CD4-positive, CD25-positive, alpha-beta regulatory T cell (primary cell): ENCODE measurements at regions not wholly inside any gene's neighbourhood (a gene's known extent, or its start where the extent isn't known, plus 50 kb on each side); places are given as distances from the start of the nearest gene placed in this dataset.

Source experiments
- ATAC-seq, 2 donors: fragments of 150-1000 bp; cut with Tn5 transposase; one replicate each; pipeline ENCODE4 v1.10.0; 2021; ENCODE audit warnings: low read depth in 2 of 2, moderate number of reproducible peaks in 2 of 2, moderate library complexity in 1 of 2
- DNase-seq, 3 donors: peaks; one replicate each; pipeline versions ENCODE4 v3.0.0 to v3.0.0-alpha.2; 2012 to 2022; ENCODE audit warnings: mixed read lengths in 1 of 3
- H3K27ac ChIP-seq: one replicate; pipeline ENCODE4 v1.7.0; 2013; ENCODE audit warnings: mild to moderate bottlenecking, low read length; ENCODE audit not compliant: insufficient read depth, poor library complexity, severe bottlenecking
- H3K27me3 ChIP-seq: one replicate; pipeline ENCODE4 v1.7.0; 2013; ENCODE audit warnings: low read length; ENCODE audit not compliant: control insufficient read depth, insufficient read depth
- H3K36me3 ChIP-seq: one replicate; pipeline ENCODE4 v1.7.0; 2013; ENCODE audit warnings: mild to moderate bottlenecking, low read length, moderate library complexity; ENCODE audit not compliant: control insufficient read depth, insufficient read depth
- H3K4me1 ChIP-seq: 2 replicates; pipeline ENCODE4 v1.7.0; 2013; ENCODE audit warnings: mild to moderate bottlenecking, low read length; ENCODE audit not compliant: insufficient read depth, control insufficient read depth, poor library complexity, severe bottlenecking
- H3K4me3 ChIP-seq: one replicate; pipeline ENCODE4 v1.7.0; 2013; ENCODE audit warnings: low read depth, mild to moderate bottlenecking, low read length, moderate library complexity
- H3K9me3 ChIP-seq, 2 experiments: 1 replicate in 1 of 2; 2 replicates in 1 of 2; pipeline ENCODE4 v1.7.0; 2013; ENCODE audit warnings: low read length in 2 of 2, mild to moderate bottlenecking in 1 of 2, moderate library complexity in 1 of 2; ENCODE audit not compliant: control insufficient read depth in 2 of 2
- H3K27ac Mint-ChIP-seq, 3 donors: one replicate each; pipeline ENCODE4 v1.8.0; 2020 to 2022; ENCODE audit warnings: mild to moderate bottlenecking in 3 of 3, mixed read lengths in 3 of 3, moderate library complexity in 2 of 3
- H3K27me3 Mint-ChIP-seq: one replicate; pipeline ENCODE4 v1.8.0; 2022; ENCODE audit warnings: mild to moderate bottlenecking, mixed read lengths
- H3K36me3 Mint-ChIP-seq: one replicate; pipeline ENCODE4 v1.8.0; 2020; ENCODE audit warnings: mixed read lengths
- H3K4me1 Mint-ChIP-seq, 4 donors: one replicate each; pipeline ENCODE4 v1.8.0; 2020 to 2022; ENCODE audit warnings: mixed read lengths in 4 of 4, mild to moderate bottlenecking in 1 of 4
- H3K4me3 Mint-ChIP-seq, 4 donors: one replicate each; pipeline ENCODE4 v1.8.0; 2020 to 2022; ENCODE audit warnings: mild to moderate bottlenecking in 4 of 4, mixed read lengths in 4 of 4, moderate library complexity in 3 of 4
- H3K9me3 Mint-ChIP-seq, 7 donors: one replicate each; pipeline ENCODE4 v1.8.0; 2020 to 2022; ENCODE audit warnings: mixed read lengths in 7 of 7, mild to moderate bottlenecking in 3 of 7, moderate library complexity in 2 of 7

DNA sequence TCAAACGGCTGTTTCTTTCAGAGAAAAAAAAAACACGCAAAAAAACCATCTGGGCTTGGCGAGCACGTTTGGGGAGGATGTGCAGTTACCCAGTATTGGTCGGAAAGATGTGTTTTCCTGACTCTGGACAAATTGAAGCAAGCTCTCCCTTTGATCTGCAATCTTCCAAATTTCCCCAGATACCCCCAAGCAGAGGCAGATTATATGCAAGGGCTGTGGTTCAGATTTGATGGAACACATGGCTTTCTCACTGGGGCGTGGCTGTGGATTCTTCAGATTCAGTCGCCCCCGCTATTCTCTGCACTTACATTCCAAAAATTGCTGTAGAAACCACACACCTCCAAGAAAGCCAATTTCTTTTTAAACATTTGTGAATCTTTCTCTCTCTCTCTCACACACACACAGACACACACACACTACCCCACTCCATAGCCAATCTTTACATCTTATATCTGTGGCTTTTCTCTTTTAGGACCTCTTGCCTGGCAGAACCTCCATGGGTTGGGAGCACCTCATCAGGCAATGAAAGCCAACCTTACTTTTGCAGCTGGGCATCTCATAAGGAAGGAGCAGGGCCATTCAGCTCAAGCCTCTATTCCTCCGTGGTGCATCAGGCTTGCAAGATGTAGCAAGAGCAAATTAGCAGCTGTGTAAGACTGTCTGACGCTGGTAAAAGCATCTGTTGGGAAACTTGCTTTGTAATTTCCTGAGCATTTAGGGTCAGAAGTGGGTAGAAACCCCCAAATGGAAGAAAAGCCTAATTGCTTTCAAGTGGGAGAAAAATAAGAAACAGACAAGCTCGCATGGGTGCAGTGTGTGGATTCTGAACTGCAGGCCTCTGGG lies 103.9 kb upstream of the FAM20A start:
- H3K9me3 Mint-ChIP-seq = peaks cover 0 to 4% (median 0%) of the 10 kb centered on the region in 7 donors
- H3K36me3 ChIP-seq = no peaks in the 10 kb centered on the region
- no peaks in the 10 kb centered on the region for H3K4me1 ChIP-seq
- H3K27ac Mint-ChIP-seq = no peak overlapping the region
- DNase-seq (no peak), ATAC-seq (no peak)
- no peak overlapping the region for H3K27ac ChIP-seq
- H3K27me3 Mint-ChIP-seq = peaks cover 4% of the 10 kb centered on the region
- H3K4me3 Mint-ChIP-seq = no peak overlapping the region
- no peaks in the 10 kb centered on the region for H3K9me3 ChIP-seq
- no peaks in the 10 kb centered on the region for H3K4me1 Mint-ChIP-seq
- no peaks in the 10 kb centered on the region for H3K36me3 Mint-ChIP-seq
- no peaks in the 10 kb centered on the region for H3K27me3 ChIP-seq
- H3K4me3 ChIP-seq = no peak overlapping the region

DNA sequence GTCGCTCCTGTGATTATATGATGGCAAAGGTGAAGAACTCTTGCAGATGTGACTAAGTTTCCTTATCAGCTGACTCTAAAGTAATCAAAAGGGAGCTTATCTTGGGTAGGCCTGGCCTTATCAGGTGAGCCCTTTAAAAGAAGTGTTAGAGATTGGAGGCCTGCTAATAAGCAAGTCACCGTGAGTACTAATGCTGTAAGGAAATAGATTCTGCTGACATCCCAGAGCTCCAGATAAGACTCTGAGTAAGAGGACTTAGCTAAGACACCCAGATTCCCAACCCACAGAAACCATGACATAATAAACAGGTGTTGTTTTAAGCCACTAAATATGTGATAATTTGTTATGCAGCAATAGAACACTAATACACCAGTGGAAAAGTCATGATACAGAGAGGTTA lies 99.9 kb upstream of the FAM20A start:
- no peaks in the 10 kb centered on the region for H3K36me3 ChIP-seq
- no peaks in the 10 kb centered on the region for H3K4me1 Mint-ChIP-seq
- no peaks in the 10 kb centered on the region for H3K27me3 ChIP-seq
- H3K36me3 Mint-ChIP-seq = no peaks in the 10 kb centered on the region
- H3K27ac Mint-ChIP-seq = no peak overlapping the region
- H3K27me3 Mint-ChIP-seq = peaks cover 10% of the 10 kb centered on the region
- H3K4me3 Mint-ChIP-seq = no peak overlapping the region
- H3K27ac ChIP-seq = no peak overlapping the region
- H3K9me3 Mint-ChIP-seq = peaks cover 0 to 4% (median 0%) of the 10 kb centered on the region in 7 donors
- H3K4me3 ChIP-seq = no peak overlapping the region
- no peak for DNase-seq
- H3K4me1 ChIP-seq = no peaks in the 10 kb centered on the region
- H3K9me3 ChIP-seq = no peaks in the 10 kb centered on the region
- ATAC-seq = no peak

DNA sequence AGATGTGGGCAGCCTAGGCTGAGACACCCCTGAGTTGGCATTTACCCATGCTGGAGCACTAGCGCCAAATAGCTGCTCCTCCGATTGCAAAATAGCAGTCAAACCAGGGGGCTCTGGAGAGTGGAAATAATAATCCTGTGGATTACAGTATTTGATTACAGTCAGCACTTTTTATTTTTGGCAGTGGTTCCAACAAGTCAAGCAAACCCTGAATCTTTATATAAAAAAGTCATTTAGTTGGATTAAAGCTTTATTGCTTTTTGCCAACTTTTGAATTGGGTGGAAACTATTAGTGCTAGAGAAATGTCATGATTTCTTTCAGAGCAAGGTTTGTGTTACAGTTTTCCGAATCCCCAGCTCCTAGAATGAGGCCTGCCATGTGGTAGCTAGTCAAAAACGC lies 99.3 kb upstream of the FAM20A start:
- H3K36me3 Mint-ChIP-seq = no peaks in the 10 kb centered on the region
- ATAC-seq (no peak), DNase-seq (no peak)
- Histone ChIP-seq H3K4me3 (no peak overlapping the region), H3K27ac (no peak overlapping the region), H3K27me3 (no peaks in the 10 kb centered on the region), H3K36me3 (no peaks in the 10 kb centered on the region), H3K4me1 (no peaks in the 10 kb centered on the region), H3K9me3 (no peaks in the 10 kb centered on the region)
- no peak overlapping the region for H3K27ac Mint-ChIP-seq
- peaks cover 0 to 5% (median 0%) of the 10 kb centered on the region in 4 donors for H3K4me1 Mint-ChIP-seq
- peaks cover 0 to 4% (median 0%) of the 10 kb centered on the region in 7 donors for H3K9me3 Mint-ChIP-seq
- no peak overlapping the region for H3K4me3 Mint-ChIP-seq
- H3K27me3 Mint-ChIP-seq = peaks cover 13% of the 10 kb centered on the region

DNA sequence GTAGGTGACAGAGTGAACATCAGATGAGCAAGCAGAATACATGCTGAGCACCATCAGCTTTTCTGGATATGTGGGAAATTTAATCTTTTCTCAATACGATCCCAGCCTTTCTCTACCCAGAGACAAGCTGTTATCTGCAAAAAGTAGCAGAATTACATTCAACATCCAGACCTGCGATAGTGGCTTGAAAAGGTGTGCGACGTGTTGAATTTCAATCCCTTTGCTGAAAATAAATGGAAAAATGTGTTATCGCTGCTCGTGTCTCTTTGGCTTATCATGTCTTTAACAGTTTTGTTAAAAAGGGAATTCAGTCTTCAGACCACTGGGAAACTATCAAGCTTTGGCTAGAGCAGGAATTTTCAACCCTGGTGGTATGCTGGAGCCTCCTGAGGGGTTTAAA lies 98.8 kb upstream of the FAM20A start:
- ATAC-seq (no peak), DNase-seq (no peak)
- peaks cover 0 to 5% (median 0%) of the 10 kb centered on the region in 4 donors for H3K4me1 Mint-ChIP-seq
- no peaks in the 10 kb centered on the region for H3K36me3 ChIP-seq
- no peak overlapping the region for H3K4me3 Mint-ChIP-seq
- peaks cover 13% of the 10 kb centered on the region for H3K27me3 Mint-ChIP-seq
- H3K27me3 ChIP-seq = no peaks in the 10 kb centered on the region
- H3K27ac Mint-ChIP-seq = no peak overlapping the region
- H3K27ac ChIP-seq = no peak overlapping the region
- peaks cover 0 to 4% (median 0%) of the 10 kb centered on the region in 7 donors for H3K9me3 Mint-ChIP-seq
- H3K9me3 ChIP-seq = no peaks in the 10 kb centered on the region
- H3K36me3 Mint-ChIP-seq = no peaks in the 10 kb centered on the region
- no peak overlapping the region for H3K4me3 ChIP-seq
- no peaks in the 10 kb centered on the region for H3K4me1 ChIP-seq

- no peaks in the 10 kb centered on the region for H3K27me3 ChIP-seq
- no peak overlapping the region for H3K4me3 ChIP-seq
- ATAC-seq (no peak), DNase-seq (no peak)
- no peak overlapping the region for H3K27ac ChIP-seq
- Mint-ChIP-seq H3K36me3 (no peaks in the 10 kb centered on the region), H3K27me3 (peaks cover 13% of the 10 kb centered on the region), H3K4me1 (peaks cover 0 to 5% (median 0%) of the 10 kb centered on the region in 4 donors), H3K27ac (no peak overlapping the region), H3K9me3 (peaks cover 0 to 4% (median 0%) of the 10 kb centered on the region in 7 donors), H3K4me3 (no peak overlapping the region)
- H3K9me3 ChIP-seq = no peaks in the 10 kb centered on the region
- no peaks in the 10 kb centered on the region for H3K36me3 ChIP-seq
- H3K4me1 ChIP-seq = no peaks in the 10 kb centered on the region
These were observed 97.6 kb upstream of the FAM20A start for GRCh38 chr17:68698746-68699145.

DNA sequence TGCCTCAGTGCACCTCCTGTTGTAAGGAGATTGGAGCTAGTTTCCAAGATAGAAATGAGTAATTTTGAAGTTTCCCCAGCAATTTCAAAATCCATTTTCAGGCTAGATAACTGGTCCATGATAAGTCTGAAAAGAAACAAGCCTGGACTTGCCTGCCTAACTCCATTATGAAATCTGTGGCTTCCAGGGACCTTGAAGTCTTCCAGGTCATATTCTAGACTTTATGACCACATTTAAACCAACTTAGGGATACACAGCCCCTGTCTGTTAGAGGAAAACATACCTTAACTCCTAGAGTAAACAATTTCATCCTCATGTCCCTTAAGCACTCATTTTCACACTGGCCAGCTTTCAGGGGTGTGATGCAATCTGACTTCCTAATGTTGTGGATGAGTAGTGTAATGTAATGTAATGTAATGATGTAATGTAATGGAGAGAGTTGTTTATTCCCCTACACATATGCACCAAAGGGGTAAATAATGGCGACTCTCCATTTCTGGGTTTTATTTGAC lies 96.7 kb upstream of the FAM20A start:
- no peaks in the 10 kb centered on the region for H3K36me3 ChIP-seq
- no peaks in the 10 kb centered on the region for H3K27me3 ChIP-seq
- no peaks in the 10 kb centered on the region for H3K4me1 ChIP-seq
- no peak for DNase-seq
- no peak for ATAC-seq
- Mint-ChIP-seq H3K36me3 (no peaks in the 10 kb centered on the region), H3K27ac (no peak overlapping the region), H3K4me3 (no peak overlapping the region), H3K9me3 (peaks cover 0 to 3% (median 0%) of the 10 kb centered on the region in 7 donors), H3K27me3 (peaks cover 13% of the 10 kb centered on the region), H3K4me1 (peaks cover 0 to 5% (median 0%) of the 10 kb centered on the region in 4 donors)
- no peak overlapping the region for H3K4me3 ChIP-seq
- H3K27ac ChIP-seq = no peak overlapping the region
- no peaks in the 10 kb centered on the region for H3K9me3 ChIP-seq

DNA sequence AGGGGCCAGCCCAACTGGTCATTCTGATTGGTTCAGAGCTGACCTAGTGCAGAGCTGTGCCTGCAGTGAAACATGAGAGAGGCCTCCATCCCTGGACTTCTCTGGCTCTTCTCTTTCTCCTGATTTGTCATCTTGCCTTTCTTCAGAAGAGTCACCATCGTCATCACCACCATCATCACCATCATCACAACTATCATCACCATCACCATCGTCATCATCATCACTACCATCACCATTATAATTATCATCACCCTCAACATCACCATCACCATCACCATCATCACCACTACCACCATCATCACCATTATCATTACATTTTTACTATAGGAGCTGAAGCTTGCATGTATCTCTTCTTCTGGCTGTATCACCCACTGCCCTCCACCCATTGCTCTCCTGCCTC lies 94.5 kb upstream of the FAM20A start:
- Mint-ChIP-seq H3K9me3 (peaks cover 0 to 3% (median 0%) of the 10 kb centered on the region in 7 donors), H3K27ac (no peak overlapping the region), H3K36me3 (no peaks in the 10 kb centered on the region), H3K4me1 (peaks cover 0 to 5% (median 0%) of the 10 kb centered on the region in 4 donors), H3K4me3 (no peak overlapping the region), H3K27me3 (peaks cover 13% of the 10 kb centered on the region)
- no peaks in the 10 kb centered on the region for H3K36me3 ChIP-seq
- ATAC-seq = no peak
- H3K4me3 ChIP-seq = no peak overlapping the region
- H3K4me1 ChIP-seq = no peaks in the 10 kb centered on the region
- peaks cover 3% of the 10 kb centered on the region for H3K27me3 ChIP-seq
- no peaks in the 10 kb centered on the region for H3K9me3 ChIP-seq
- no peak overlapping the region for H3K27ac ChIP-seq
- no peak for DNase-seq
